Large intestine (tissue), 3 donors: ENCODE measurements at regions not wholly inside any gene's neighbourhood (a gene's known extent, or its start where the extent isn't known, plus 50 kb on each side); places are given as distances from the start of the nearest gene placed in this dataset.
"Not testable (repeated sequence)": the region's sequence is repeated elsewhere in the genome, so short reads cannot be mapped to it uniquely, and the experiment has no call there.

Source experiments
- DNase-seq, 2 donors: peaks; one replicate each; pipeline versions ENCODE4 v3.0.0 to v3.0.0-alpha.2; 2013
- H3K27ac ChIP-seq: one replicate; pipeline ENCODE4 v1.5.1; 2013; ENCODE audit warnings: low read length
- H3K27me3 ChIP-seq: 2 replicates; pipeline ENCODE4 v1.6.1; 2013; ENCODE audit warnings: low read length; ENCODE audit not compliant: control insufficient read depth, insufficient read depth
- H3K36me3 ChIP-seq: 2 replicates; pipeline ENCODE4 v1.6.1; 2013; ENCODE audit warnings: low read length; ENCODE audit not compliant: control insufficient read depth, insufficient read depth
- H3K4me1 ChIP-seq: one replicate; pipeline ENCODE4 v1.6.1; 2013; ENCODE audit warnings: low read length; ENCODE audit not compliant: control insufficient read depth, insufficient read depth
- H3K4me3 ChIP-seq: one replicate; pipeline ENCODE4 v1.5.1; 2013; ENCODE audit warnings: low read length
- H3K9me3 ChIP-seq: one replicate; pipeline ENCODE4 v1.6.1; 2013; ENCODE audit warnings: mild to moderate bottlenecking, low read depth, low read length, moderate library complexity; ENCODE audit not compliant: control insufficient read depth
- WGBS: methylation state at CpG from one replicate; pipeline ENCODE4 v1.1.5; 2013; ENCODE audit warnings: low lambda C conversion rate; ENCODE audit not compliant: insufficient coverage; 5-methylcytosine and 5-hydroxymethylcytosine counted together

- not testable (repeated sequence) for DNase-seq, H3K27me3 ChIP-seq, H3K4me1 ChIP-seq, H3K4me3 ChIP-seq, H3K27ac ChIP-seq, H3K36me3 ChIP-seq, H3K9me3 ChIP-seq
- WGBS: no CpG with 5 or more reads among the region's 7 CpGs
These were observed 1688.2 kb downstream of the SPATA31A7 start for GRCh38 chr9:62877987-62878386.

GRCh38 chr9:62880453-62880852 lies 1690.6 kb downstream of the SPATA31A7 start:
- H3K4me1 ChIP-seq, H3K27ac ChIP-seq, H3K9me3 ChIP-seq, H3K4me3 ChIP-seq, DNase-seq, H3K27me3 ChIP-seq, H3K36me3 ChIP-seq: not testable (repeated sequence)
- 76% methylated on average over 4 of the region's 6 CpGs for WGBS

GRCh38 chr9:62880971-62881370 lies 1691.1 kb downstream of the SPATA31A7 start:
- H3K27me3 ChIP-seq, H3K4me3 ChIP-seq, H3K36me3 ChIP-seq, DNase-seq, H3K9me3 ChIP-seq, H3K27ac ChIP-seq, H3K4me1 ChIP-seq: not testable (repeated sequence)
- WGBS: no CpG with 5 or more reads among the region's 3 CpGs

GRCh38 chr9:62881811-62882210 lies 1692.0 kb downstream of the SPATA31A7 start:
- DNase-seq: not testable (repeated sequence)
- 80% methylated on average over 2 of the region's 8 CpGs for WGBS

GRCh38 chr9:62882717-62883116 lies 1692.9 kb downstream of the SPATA31A7 start:
- H3K27ac ChIP-seq, H3K27me3 ChIP-seq, H3K36me3 ChIP-seq, H3K4me1 ChIP-seq, H3K9me3 ChIP-seq, H3K4me3 ChIP-seq, DNase-seq: not testable (repeated sequence)
- no CpG with 5 or more reads among the region's 5 CpGs for WGBS

More at GRCh38 chr9:62881811-62882210, 1692.0 kb downstream of the SPATA31A7 start:
- not testable (repeated sequence) for H3K9me3 ChIP-seq, H3K36me3 ChIP-seq, H3K27ac ChIP-seq, H3K27me3 ChIP-seq, H3K4me1 ChIP-seq, H3K4me3 ChIP-seq

GRCh38 chr9:62896692-62897091 lies 1706.9 kb downstream of the SPATA31A7 start:
- not testable (repeated sequence) for H3K27me3 ChIP-seq, H3K27ac ChIP-seq, H3K4me3 ChIP-seq, H3K4me1 ChIP-seq, DNase-seq, H3K9me3 ChIP-seq, H3K36me3 ChIP-seq
- no CpG with 5 or more reads among the region's 3 CpGs for WGBS

- DNase-seq: peak; percentile 19 to 55
- not testable (repeated sequence) for H3K9me3 ChIP-seq, H3K36me3 ChIP-seq, H3K4me1 ChIP-seq, H3K27me3 ChIP-seq
- WGBS: no CpG with 5 or more reads among the region's 48 CpGs
- peak overlapping the region; percentile 65 for H3K27ac ChIP-seq
- peak overlapping the region; percentile 36 for H3K4me3 ChIP-seq
These were observed 1707.8 kb downstream of the SPATA31A7 start for GRCh38 chr9:62897411-62898225.

- H3K9me3 ChIP-seq, H3K4me1 ChIP-seq, H3K36me3 ChIP-seq, H3K27me3 ChIP-seq, H3K4me3 ChIP-seq, H3K27ac ChIP-seq, DNase-seq: not testable (repeated sequence)
- WGBS: no CpG with 5 or more reads among the region's 4 CpGs
These were observed 1709.8 kb downstream of the SPATA31A7 start for GRCh38 chr9:62899666-62900065.

GRCh38 chr9:62904061-62904460 lies 1714.2 kb downstream of the SPATA31A7 start:
- H3K9me3 ChIP-seq, H3K4me1 ChIP-seq, H3K4me3 ChIP-seq, H3K27me3 ChIP-seq, H3K27ac ChIP-seq, H3K36me3 ChIP-seq: not testable (repeated sequence)
- peak in 1 of 2 donors; percentile 0 for DNase-seq
- whole genome bisulfite sequencing: no CpG with 5 or more reads among the region's 3 CpGs

- H3K27me3 ChIP-seq, H3K4me1 ChIP-seq, H3K27ac ChIP-seq, H3K4me3 ChIP-seq, H3K9me3 ChIP-seq, DNase-seq, H3K36me3 ChIP-seq: not testable (repeated sequence)
- 100% methylated on average over 1 of the region's 5 CpGs for WGBS
These were observed 1715.9 kb downstream of the SPATA31A7 start for GRCh38 chr9:62905722-62906121.

GRCh38 chr9:62907866-62908265 lies 1718.0 kb downstream of the SPATA31A7 start:
- H3K4me1 ChIP-seq, DNase-seq, H3K36me3 ChIP-seq, H3K9me3 ChIP-seq, H3K27ac ChIP-seq, H3K27me3 ChIP-seq, H3K4me3 ChIP-seq: not testable (repeated sequence)
- no CpG with 5 or more reads among the region's 11 CpGs for WGBS
